ENCODE measurements at regions not wholly inside any gene's neighbourhood (a gene's known extent, or its start where the extent isn't known, plus 50 kb on each side); places are given as distances from the start of the nearest gene placed in this dataset.

GRCh38 chr5:174581479-174581878 lies 142.9 kb upstream of the MSX2 start:
- dilution Hi-C loops (cut with MboI; ENCODE audit: extremely low pct_ligation_motif_present, low sequenced_read_pairs) = no loop called here
- FAIRE-seq = no peak
- no peak overlapping the region for H3K27ac ChIP-seq (ENCODE audit: insufficient read depth, low read depth, low read length)

More at GRCh38 chr5:174581479-174581878, 142.9 kb upstream of the MSX2 start:
- H3K9me3 ChIP-seq (replicated peaks; ENCODE audit: control insufficient read depth, insufficient read depth, low read length) = no peaks in the 10 kb centered on the region
- no peak overlapping the region for H3K4me2 ChIP-seq (ENCODE audit: insufficient read depth, low read length)
- H2AFZ ChIP-seq (ENCODE audit: low read depth, low read length) = no peak overlapping the region
- no peaks in the 10 kb centered on the region for H3K79me2 ChIP-seq (ENCODE audit: control insufficient read depth, insufficient read depth, low read length)
- H3K9ac ChIP-seq (replicated peaks; ENCODE audit: extremely low read depth, insufficient read depth, low read length) = no peak overlapping the region
- H3K27me3 ChIP-seq (ENCODE audit: control insufficient read depth in 2 of 2, insufficient read depth in 2 of 2, low read length in 2 of 2) = no peaks in the 10 kb centered on the region
- H3K9me1 ChIP-seq (replicated peaks; ENCODE audit: control insufficient read depth, extremely low read depth, insufficient read depth, low read length) = no peaks in the 10 kb centered on the region
- H3K36me3 ChIP-seq (ENCODE audit: control insufficient read depth in 2 of 2, extremely low read depth in 1 of 2, insufficient read depth in 2 of 2, low read length in 2 of 2) = no peaks in the 10 kb centered on the region
- ChIA-PET CTCF (no interaction called here), POLR2A (no interaction called here)
- intact Hi-C loops (cut with micrococcal nuclease) = no loop called here
- no TSS peak for BruUV-seq (replicated peaks)
- TF ChIP-seq CTCF (IDR thresholded peaks at IDR 0.05; ENCODE audit: extremely low read depth in 1 of 2, insufficient read depth in 1 of 2, low read depth in 1 of 2, low read length in 2 of 2) = no peak
- no peak for TF ChIP-seq MAX (IDR thresholded peaks at IDR 0.05; ENCODE audit: insufficient read depth, insufficient read length)
- no peak for TF ChIP-seq GATA2 (IDR thresholded peaks at IDR 0.05; ENCODE audit: insufficient read depth, insufficient read length, low read depth, low read length)
- TF ChIP-seq POLR2AphosphoS5 (IDR thresholded peaks at IDR 0.05; ENCODE audit: insufficient read depth, low read depth, low read length) = no peak
- no peak for TF ChIP-seq POLR2A (IDR thresholded peaks at IDR 0.05; ENCODE audit: low read depth, low read length)
- TF ChIP-seq JUN (IDR thresholded peaks at IDR 0.05; ENCODE audit: borderline replicate concordance, insufficient read depth, insufficient read length, low read depth) = no peak
- TF ChIP-seq FOS (IDR thresholded peaks at IDR 0.05; ENCODE audit: borderline replicate concordance, insufficient read depth, low read length) = no peak
- no peak for DNase-seq (ENCODE audit: low read depth, low spot score)
- no peaks in the 10 kb centered on the region for H4K20me1 ChIP-seq (replicated peaks; ENCODE audit: control insufficient read depth, extremely low read depth, insufficient read depth, low read length)
- no peaks in the 10 kb centered on the region for H3K4me1 ChIP-seq (ENCODE audit: control insufficient read depth, extremely low read depth, insufficient read depth, low read length)
- H3K4me3 ChIP-seq (replicated peaks in 1 of 3; ENCODE audit: insufficient read depth in 1 of 3, low read depth in 1 of 3, low read length in 3 of 3) = no peak overlapping the region
